Activated CD8-positive, alpha-beta memory T cell treated with anti-CD3 and anti-CD28 coated beads for 1 hour (primary cell): ENCODE measurements at regions not wholly inside any gene's neighbourhood (a gene's known extent, or its start where the extent isn't known, plus 50 kb on each side); places are given as distances from the start of the nearest gene placed in this dataset.

Source experiments
- DNase-seq, 2 donors: peaks; one replicate each; pipeline ENCODE4 v3.0.0-alpha.2; 2020; ENCODE audit warnings: low read depth in 1 of 2; ENCODE audit errors: extremely low read depth in 1 of 2

- no peak for DNase-seq
Measured at GRCh38 chr3:117630469-117630868, 920.9 kb downstream of the TUSC7 start.

GRCh38 chr3:117630885-117631284, 921.3 kb downstream of the TUSC7 start:
- DNase-seq = no peak

DNA sequence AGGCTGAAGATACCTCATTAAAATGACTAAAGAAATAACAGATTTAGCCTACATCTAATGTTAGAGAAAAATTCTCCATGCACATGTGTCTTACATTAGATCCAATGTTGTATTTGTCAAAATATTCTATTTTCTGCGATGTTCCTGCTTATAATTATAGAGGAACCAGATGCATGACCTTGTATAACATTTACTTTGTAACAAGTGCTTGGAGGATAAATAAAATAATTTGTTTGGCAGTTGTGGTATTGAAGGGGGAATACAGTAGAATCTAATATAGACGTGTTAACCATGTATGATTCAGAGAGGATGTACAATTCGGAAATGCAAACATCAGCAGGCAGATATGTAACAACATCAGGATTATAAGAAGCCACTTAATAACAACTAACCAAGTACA, 922.2 kb downstream of the TUSC7 start:
- no peak for DNase-seq

DNA sequence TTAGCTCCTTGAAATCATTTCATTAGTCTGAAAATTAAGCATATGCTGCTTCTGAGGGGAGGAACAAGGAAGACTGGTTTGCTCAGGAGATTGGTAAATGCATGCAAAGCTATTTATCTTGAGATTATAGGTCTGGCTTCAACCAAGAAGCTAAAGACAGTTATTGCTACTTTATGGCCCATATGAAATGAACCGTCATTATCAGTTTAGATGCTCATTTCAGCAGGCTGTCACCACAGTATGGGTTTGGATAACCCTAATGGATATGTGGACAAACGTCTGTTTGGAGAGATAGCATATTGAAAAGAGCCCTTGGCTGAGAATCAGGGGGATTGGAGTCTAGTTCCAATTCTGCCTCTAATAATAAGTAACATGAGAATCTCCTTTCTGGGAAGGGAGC, 922.6 kb downstream of the TUSC7 start:
- no peak for DNase-seq

DNA sequence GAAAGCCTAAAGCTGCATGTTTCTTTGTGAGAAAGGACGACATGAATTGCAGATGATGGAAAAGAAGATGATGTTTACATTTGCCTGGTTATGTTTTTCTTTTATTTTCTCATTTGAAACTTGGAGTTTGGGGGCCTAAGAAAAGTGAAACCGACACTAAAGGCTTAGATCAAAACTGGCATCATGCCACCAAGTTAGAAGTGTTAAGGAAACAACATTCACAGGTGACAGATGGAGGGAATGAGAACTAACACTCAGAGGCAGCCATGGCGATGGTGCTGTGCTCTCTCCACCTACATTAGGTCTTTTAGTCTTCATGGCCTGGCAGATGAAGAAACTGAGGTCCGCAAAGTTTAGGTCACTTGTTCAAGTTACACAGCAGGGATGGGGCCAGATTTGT, 923.6 kb downstream of the TUSC7 start:
- no peak for DNase-seq

- DNase-seq = no peak
Measured at GRCh38 chr3:117637666-117638065, 928.1 kb downstream of the TUSC7 start.

- DNase-seq = no peak
Measured at GRCh38 chr3:117644203-117644602, 934.6 kb downstream of the TUSC7 start.

DNA sequence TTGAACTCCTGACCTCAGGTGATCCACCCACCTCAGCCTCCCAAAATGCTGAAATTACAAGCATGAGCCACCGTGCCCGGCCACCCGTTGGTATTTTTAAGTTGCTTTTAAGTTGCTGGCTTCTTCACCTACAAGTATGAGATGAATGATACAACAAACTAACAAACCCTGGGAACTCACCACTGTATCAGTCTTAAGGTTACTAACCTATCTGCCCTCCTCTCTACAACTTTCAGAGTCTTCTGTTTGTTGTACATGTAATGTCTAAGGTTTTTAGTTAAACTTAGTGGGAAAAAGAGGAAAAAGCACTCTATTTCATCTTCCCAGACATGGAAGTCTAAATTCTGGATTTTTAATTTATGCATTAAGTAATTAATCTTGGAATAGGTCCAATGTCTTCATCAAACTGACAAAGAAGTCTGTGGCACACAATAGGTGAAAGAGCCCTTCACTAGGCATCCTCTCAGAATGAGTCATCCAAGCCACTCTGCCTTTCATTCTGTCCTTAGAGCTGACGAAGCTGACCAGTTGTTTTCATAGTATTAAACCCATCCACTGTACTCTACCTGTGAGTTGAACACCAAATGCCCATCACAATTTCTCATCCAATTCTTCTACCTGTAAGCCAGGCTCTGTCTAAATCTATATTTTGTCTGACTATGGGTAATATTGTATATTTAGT, 936.1 kb downstream of the TUSC7 start:
- no peak for DNase-seq

- DNase-seq = no peak
Measured at GRCh38 chr3:117647435-117647834, 937.9 kb downstream of the TUSC7 start.

- no peak for DNase-seq
Measured at GRCh38 chr3:117651246-117651645, 941.7 kb downstream of the TUSC7 start.

GRCh38 chr3:117656391-117656790, 946.8 kb downstream of the TUSC7 start:
- no peak for DNase-seq

GRCh38 chr3:117657278-117657677, 947.7 kb downstream of the TUSC7 start:
- no peak for DNase-seq

DNA sequence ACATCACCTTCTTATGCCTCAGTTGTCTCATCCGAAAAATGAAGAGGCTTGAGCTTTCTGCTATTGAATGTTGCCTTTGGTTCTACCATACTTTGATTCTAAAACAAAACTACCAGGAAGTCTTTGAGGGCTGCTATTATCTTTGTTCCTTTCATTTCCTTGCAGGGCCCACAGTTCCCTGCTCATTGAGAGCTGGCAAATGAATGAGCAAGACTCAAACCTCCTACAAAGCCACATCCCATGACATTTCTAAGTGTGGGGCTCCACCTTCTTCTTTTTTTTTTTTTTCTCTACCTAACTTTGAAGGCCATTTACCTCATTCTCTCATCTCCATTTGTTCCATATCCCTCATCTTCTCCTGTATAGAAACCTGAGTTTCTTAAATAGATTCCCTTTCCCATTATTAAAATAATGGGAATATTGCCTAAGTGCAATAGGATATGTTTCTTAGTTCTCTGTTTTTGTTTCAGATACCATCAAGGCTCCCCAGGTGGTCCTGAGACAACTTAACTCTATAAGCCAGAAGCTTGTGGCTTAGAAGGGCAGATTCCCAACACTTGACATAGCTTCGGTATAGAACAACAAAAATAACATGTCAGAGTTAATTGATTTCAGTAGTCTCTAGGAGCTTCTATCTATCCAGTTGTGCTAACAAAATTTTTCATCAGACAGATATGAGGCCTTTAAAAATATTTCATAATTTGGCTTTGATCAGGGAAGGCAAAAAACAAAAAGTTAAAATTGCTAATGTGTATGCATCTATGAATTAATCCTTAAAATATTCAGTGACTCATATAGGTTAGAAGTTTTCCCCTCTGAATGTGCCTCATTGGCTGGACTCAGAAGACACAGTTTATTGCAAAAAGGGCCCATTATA, 951.6 kb downstream of the TUSC7 start:
- DNase-seq = no peak

- DNase-seq = no peak
Measured at GRCh38 chr3:117661818-117662095, 952.2 kb downstream of the TUSC7 start.

- DNase-seq = no peak
Measured at GRCh38 chr3:117665296-117665695, 955.7 kb downstream of the TUSC7 start.

GRCh38 chr3:117666325-117666724, 956.7 kb downstream of the TUSC7 start:
- no peak for DNase-seq

DNA sequence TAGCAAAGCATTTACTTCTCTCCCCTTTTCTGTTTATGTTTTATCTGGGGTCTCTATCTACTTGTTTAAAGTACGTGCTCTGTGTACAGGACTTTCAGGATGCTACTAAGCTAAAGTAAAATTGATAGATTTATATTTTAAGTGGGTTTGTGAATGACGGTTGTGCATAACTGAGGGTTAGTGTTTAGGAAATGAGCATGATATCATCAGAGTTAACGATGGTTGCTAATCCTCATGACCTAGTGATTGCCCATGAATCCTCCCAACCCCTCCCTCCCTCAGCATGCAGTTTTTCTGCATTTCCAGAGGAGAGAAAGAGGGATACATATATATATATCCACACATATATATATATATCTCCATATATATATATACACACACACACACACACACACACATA, 957.2 kb downstream of the TUSC7 start:
- no peak for DNase-seq

GRCh38 chr3:117669774-117670173, 960.2 kb downstream of the TUSC7 start:
- DNase-seq = no peak

DNA sequence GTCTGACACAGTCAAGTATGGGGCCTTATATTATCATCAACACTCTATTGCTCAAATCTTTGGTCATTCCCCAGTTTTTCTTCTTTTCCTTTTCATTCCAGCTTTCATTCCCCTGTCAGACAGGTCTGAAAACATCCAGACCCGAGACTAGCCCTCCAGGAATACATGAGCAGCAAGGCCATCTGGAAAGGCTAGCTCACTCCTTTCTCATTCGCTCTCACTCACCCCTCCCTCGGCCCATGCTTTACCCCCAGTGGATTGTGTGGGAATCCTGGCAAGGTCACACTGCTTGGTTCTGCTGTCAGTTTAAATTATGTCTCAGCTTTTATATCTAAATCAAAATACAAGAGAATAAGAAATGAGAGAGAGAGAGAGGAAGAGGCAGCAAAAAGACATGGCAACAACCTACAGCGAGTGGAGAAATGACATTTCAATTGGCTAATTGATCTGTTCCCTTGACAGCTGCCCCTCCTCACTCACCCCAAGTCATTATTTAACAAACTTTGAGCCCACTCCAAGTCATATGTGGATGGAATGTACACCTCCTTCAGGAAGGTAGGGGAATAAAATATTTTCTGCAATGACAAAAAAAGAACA, 962.2 kb downstream of the TUSC7 start:
- DNase-seq = no peak

- no peak for DNase-seq
Measured at GRCh38 chr3:117674321-117674720, 964.7 kb downstream of the TUSC7 start.

GRCh38 chr3:117681619-117682018, 972.0 kb downstream of the TUSC7 start:
- no peak for DNase-seq

DNA sequence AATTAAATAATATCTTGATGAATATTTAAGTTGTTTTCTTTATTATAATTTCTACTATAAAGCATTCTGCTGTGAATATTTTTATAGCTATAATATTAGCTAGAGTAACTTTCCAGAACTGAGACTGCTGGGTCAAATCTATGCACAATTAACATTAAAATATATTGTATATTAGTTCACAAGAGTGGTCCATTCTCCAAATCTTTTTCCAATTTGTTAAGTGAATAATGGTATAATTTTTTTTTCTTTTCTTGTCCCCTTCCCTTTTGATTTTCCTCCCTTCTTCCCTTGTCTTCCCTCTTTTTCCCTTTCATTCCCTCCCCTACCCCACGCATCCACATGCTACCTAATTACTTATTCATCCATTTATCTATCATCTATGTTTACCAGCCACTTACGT, 977.5 kb downstream of the TUSC7 start:
- DNase-seq = no peak
